HT1080 (cell line): ENCODE measurements at regions not wholly inside any gene's neighbourhood (a gene's known extent, or its start where the extent isn't known, plus 50 kb on each side); places are given as distances from the start of the nearest gene placed in this dataset.
"Not testable (repeated sequence)": the region's sequence is repeated elsewhere in the genome, so short reads cannot be mapped to it uniquely, and the experiment has no call there.

Experiments
- DNase-seq: peaks from one replicate; pipeline ENCODE4 v3.0.0-alpha.2; 2015; ENCODE audit warnings: low read depth

- DNase-seq = no peak
Measured at GRCh38 chr1:219731771-219732170, 118.9 kb upstream of the ZC3H11B start.

- no peak for DNase-seq
Measured at GRCh38 chr1:219726480-219727272, 113.8 kb upstream of the ZC3H11B start.

- DNase-seq = peak; percentile 35
Measured at GRCh38 chr1:219724440-219724839, 111.5 kb upstream of the ZC3H11B start.

DNA sequence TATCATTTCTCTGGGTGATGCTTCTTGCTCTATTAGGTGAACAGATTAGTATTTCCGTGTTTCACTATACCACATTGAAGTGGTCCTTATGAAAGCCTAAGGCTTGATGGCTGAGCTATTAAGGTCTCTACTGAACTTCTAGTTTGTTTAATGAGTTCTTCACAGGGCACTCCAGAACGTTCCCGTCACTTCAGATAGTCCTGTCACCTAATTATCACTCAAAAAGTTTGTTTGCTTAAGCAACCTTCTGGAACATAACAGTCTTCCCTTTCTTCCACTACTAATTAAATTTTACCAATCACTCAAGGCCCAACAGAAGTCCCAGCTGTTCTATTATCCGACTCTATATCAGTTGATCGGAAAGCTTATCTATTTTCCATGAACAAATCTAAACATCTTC lies 104.6 kb upstream of the ZC3H11B start:
- DNase-seq = no peak

DNA sequence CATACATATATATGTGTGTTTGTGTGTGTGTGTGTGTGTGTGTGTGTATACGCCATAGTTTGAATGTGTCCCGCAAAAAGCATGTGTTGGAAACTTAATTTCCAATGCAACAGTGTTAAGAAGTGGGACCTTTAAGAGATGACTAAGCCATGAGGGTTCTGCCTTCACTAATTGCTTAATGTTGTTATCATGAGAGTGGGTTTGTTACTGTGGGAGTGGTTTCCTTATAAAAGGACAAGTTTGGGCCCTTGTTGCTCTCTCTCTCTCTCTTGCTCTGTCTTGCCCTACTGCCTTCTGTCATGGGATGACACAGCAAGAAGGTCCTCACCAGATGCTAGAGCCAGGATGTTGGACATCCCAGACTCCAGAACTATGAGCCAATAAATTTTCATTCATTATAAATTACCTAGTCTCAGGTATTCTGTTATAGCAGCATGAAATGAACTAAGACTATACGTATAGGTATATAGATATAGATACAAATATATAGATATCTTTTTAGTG lies 103.8 kb upstream of the ZC3H11B start:
- no peak for DNase-seq

DNA sequence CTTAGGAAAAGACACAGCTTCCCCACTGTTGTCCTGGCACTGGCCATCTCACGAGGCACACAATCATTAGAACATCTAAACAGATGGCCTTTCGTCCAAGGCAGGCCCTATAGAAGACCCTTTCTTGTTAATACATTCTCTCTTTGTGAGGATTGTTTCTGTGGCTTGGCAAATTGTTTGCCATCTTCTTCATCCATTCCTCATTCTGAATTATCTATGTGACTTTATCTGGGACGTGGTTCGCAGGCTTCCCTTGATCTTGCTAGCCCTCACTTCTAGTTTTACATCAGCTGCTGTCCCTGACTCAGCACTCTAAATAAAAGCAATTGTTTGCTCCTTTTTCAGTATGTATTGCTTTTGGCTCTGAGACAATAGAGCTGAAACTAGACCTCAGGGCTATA lies 101.1 kb upstream of the ZC3H11B start:
- no peak for DNase-seq

GRCh38 chr1:219712506-219712905 lies 99.6 kb upstream of the ZC3H11B start:
- no peak for DNase-seq

DNA sequence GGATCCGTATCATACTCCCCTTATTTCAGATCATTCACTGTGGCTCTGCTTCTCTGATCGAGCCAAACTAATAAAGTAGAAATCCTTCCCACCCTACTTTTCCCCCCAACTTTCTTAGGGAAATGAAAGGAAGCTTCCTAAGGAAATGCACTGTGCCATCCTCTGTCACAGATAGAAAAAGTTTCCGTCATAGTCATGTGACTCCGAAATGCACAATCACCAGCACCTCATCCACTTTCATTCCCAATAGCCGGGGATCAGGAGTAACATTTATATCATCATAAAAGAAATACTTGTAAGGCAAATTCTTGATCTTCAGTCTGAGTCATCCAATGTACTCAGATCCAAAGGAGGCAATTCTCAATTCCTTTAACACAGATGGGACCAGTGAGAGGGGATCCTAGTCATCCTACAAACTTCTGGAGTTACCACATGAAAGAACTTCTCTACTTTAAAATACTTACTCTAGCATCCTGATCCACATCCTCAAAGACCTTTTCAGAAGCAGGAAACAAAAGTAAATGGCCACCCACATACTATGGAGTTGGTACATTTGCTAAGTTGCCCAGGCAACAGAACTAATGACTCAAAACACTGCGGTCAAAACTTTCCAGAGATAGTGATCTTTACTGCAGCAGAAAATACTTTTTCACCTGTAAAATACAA lies 97.8 kb upstream of the ZC3H11B start:
- peak; percentile 99 for DNase-seq

GRCh38 chr1:219708919-219709543 lies 96.1 kb upstream of the ZC3H11B start:
- no peak for DNase-seq

DNA sequence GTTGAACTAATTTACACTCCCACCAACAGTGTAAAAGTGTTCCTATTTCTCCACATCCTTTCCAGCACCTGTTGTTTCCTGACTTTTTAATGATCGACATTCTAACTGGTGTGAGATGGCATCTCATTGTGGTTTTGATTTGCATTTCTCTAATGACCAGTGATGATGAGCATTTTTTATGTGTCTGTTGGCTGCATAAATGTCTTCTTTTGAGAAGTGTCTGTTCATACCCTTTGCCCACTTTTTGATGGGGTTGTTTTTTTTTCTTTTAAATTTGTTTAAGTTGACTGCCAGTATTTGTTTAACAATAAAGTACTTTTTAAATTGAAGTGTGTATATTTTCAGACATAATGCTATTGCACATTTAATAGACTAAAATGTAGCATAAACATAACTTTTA lies 95.0 kb upstream of the ZC3H11B start:
- DNase-seq = not testable (repeated sequence)

- not testable (repeated sequence) for DNase-seq
Measured at GRCh38 chr1:219704331-219704730, 91.4 kb upstream of the ZC3H11B start.

- DNase-seq = no peak
Measured at GRCh38 chr1:219703368-219703639, 90.4 kb upstream of the ZC3H11B start.

- DNase-seq = no peak
Measured at GRCh38 chr1:219701476-219701875, 88.6 kb upstream of the ZC3H11B start.

DNA sequence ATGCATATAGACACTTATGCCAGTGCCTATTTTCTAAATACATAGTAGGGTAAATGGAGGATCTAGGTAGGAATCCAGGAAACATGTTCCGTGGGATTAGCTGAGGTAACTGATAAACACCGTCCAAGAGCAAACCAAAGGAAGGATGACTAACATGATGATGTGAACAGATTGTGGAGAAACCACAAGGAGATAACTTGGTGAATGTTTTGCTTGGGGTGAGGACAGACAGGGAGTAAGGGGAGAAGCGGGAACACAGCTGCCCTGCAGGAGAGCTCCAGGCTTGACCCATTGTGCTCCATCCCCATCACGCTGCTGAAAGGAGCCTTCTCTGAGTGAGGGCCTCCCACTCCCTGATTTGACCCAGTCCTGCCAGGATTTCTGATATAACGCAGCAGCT lies 87.0 kb upstream of the ZC3H11B start:
- peak; percentile 89 for DNase-seq

- DNase-seq = no peak
Measured at GRCh38 chr1:219697682-219698081, 84.8 kb upstream of the ZC3H11B start.

GRCh38 chr1:219692981-219693380 lies 80.1 kb upstream of the ZC3H11B start:
- no peak for DNase-seq

GRCh38 chr1:219689774-219690173 lies 76.9 kb upstream of the ZC3H11B start:
- no peak for DNase-seq

DNA sequence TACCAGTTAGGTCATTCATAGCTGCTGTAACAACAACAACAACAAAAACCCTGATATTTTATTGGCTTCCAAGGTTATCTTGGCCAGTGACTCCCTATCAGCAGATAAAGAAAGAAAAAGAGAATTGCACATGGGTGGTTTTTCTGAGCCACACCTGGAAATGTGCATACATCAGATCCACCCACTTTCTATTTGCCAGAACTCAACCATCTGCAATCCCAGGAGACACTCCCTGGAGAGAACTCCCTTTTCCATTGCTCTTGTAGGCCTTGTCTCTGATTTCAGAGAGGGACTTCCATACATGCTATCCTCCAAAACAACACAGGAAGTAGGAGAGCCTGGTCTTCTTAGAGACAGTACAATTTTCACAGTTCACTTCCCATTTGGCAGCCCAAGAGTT lies 74.9 kb upstream of the ZC3H11B start:
- DNase-seq = no peak

DNA sequence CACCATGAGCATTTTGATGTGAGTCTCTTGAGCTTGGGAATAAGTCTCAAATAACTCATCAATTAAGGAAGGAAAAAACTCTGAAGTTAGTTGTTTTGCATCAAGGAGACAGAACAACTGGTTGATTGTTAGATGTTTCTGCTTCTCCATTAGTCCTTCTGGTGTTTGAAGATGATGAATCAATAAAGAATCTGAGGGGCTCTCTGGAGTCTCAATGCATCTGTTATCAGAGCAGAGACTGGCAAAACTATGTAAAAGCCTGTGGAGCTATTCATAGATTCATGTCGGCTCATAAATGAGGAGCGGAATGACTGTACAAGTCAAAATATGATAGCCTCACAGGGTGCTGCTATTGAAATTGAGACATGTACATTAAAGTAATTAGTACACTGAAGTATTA lies 73.3 kb upstream of the ZC3H11B start:
- no peak for DNase-seq

GRCh38 chr1:219682788-219683187 lies 69.9 kb upstream of the ZC3H11B start:
- no peak for DNase-seq

GRCh38 chr1:219681876-219682275 lies 69.0 kb upstream of the ZC3H11B start:
- no peak for DNase-seq

DNA sequence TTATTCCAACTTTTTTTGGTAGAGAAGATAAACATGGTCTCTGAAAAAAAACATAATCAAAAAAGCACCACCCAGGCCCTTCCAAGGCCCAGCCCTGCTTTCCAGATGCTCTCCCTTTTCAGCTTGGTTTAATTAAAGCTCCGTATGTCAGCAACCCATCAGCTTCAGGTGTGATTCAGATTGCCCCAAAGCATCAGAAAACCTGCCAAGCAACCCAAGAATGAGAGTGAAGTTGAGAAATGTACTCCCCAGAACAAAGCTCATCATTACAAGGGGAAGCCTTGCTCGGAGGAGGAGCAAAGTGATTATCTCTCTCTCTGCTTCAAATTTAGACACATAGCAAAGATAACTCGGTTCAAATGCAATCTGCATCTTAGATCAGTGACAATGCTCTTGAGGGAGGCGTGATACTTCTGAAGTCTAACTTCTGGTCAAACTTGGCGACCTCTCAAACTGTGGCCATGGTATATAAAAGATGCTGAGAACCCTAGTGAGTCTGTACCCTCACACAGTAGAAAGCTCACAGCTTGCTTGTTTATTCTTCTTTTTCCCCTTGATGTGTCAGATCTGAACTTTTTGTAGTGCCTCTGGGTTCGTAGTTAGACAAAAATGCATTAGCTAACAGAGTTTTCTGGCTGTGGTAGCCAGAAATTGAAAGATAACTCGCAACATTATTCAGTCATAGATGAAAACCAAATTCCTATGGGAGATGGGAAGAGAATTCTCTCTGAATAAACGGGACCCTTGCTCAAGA lies 63.3 kb upstream of the ZC3H11B start:
- DNase-seq = no peak
